ENCODE measurements at regions not wholly inside any gene's neighbourhood (a gene's known extent, or its start where the extent isn't known, plus 50 kb on each side); places are given as distances from the start of the nearest gene placed in this dataset.
"Not testable (repeated sequence)": the region's sequence is repeated elsewhere in the genome, so short reads cannot be mapped to it uniquely, and the experiment has no call there.

DNA sequence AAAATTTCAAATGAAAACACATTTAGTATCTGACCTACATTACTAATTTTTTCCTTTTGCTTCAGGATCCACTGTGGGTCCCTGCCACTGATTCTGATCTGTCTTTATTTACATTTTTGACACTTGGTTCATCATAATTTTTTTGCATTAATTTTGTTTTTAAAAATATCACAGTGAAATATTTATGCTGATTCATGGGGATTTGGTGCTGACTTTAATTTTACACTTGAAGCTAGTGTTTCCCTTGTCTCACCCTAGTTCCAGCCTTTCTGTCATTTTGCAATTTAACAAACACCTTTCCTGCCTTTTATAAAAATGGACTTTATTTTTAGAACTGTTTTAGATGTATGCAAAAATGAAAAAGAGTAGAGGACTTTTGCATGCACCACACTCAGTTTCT is 111.9 kb upstream of the MARCHF11 start:
- intact Hi-C loops (cut with micrococcal nuclease; ENCODE audit: unreplicated experiment): no loop called here
- peaks cover 5% of the 10 kb centered on the region for H3K9me3 Mint-ChIP-seq (ENCODE audit: low read depth, unreplicated experiment)
- no peak for TF ChIP-seq CTCF (IDR thresholded peaks at IDR 0.05; ENCODE audit: unreplicated experiment)
- CTCF ChIA-PET: no interaction called here
- H3K27ac Mint-ChIP-seq (ENCODE audit: unreplicated experiment): no peak overlapping the region
- no peak overlapping the region for H3K4me3 Mint-ChIP-seq (ENCODE audit: low read depth, unreplicated experiment)
- H3K36me3 Mint-ChIP-seq (ENCODE audit: insufficient read depth, unreplicated experiment): no peaks in the 10 kb centered on the region
- H3K27me3 Mint-ChIP-seq (ENCODE audit: unreplicated experiment): no peaks in the 10 kb centered on the region
- H3K4me1 Mint-ChIP-seq (ENCODE audit: low read depth, unreplicated experiment): no peaks in the 10 kb centered on the region
- no TSS peak for BruUV-seq (replicated peaks)
- DNase-seq: no peak

- BruUV-seq (replicated peaks): no TSS peak
- H3K4me3 Mint-ChIP-seq (ENCODE audit: low read depth, unreplicated experiment): no peak overlapping the region
- no peak for DNase-seq
- TF ChIP-seq CTCF (IDR thresholded peaks at IDR 0.05; ENCODE audit: unreplicated experiment): no peak
- H3K27me3 Mint-ChIP-seq (ENCODE audit: unreplicated experiment): no peaks in the 10 kb centered on the region
- H3K36me3 Mint-ChIP-seq (ENCODE audit: insufficient read depth, unreplicated experiment): no peaks in the 10 kb centered on the region
- no peak overlapping the region for H3K27ac Mint-ChIP-seq (ENCODE audit: unreplicated experiment)
- no peaks in the 10 kb centered on the region for H3K4me1 Mint-ChIP-seq (ENCODE audit: low read depth, unreplicated experiment)
- no peaks in the 10 kb centered on the region for H3K9me3 Mint-ChIP-seq (ENCODE audit: low read depth, unreplicated experiment)
- intact Hi-C loops (cut with micrococcal nuclease; ENCODE audit: unreplicated experiment): no loop called here
- CTCF ChIA-PET: no interaction called here
These were observed 104.2 kb upstream of the MARCHF11 start for GRCh38 chr5:16283791-16284190.

GRCh38 chr5:16276859-16277258 is 97.3 kb upstream of the MARCHF11 start:
- CTCF ChIA-PET; H3K36me3 Mint-ChIP-seq (ENCODE audit: insufficient read depth, unreplicated experiment); H3K9me3 Mint-ChIP-seq (ENCODE audit: low read depth, unreplicated experiment); H3K27ac Mint-ChIP-seq (ENCODE audit: unreplicated experiment); intact Hi-C loops (cut with micrococcal nuclease; ENCODE audit: unreplicated experiment); BruUV-seq (replicated peaks); H3K27me3 Mint-ChIP-seq (ENCODE audit: unreplicated experiment); H3K4me1 Mint-ChIP-seq (ENCODE audit: low read depth, unreplicated experiment); DNase-seq; H3K4me3 Mint-ChIP-seq (ENCODE audit: low read depth, unreplicated experiment): not testable (repeated sequence)

- DNase-seq: no peak
- no TSS peak for BruUV-seq (replicated peaks)
- no peaks in the 10 kb centered on the region for H3K4me1 Mint-ChIP-seq (ENCODE audit: low read depth, unreplicated experiment)
- no peaks in the 10 kb centered on the region for H3K36me3 Mint-ChIP-seq (ENCODE audit: insufficient read depth, unreplicated experiment)
- H3K9me3 Mint-ChIP-seq (ENCODE audit: low read depth, unreplicated experiment): peaks cover 2% of the 10 kb centered on the region
- H3K27me3 Mint-ChIP-seq (ENCODE audit: unreplicated experiment): no peaks in the 10 kb centered on the region
- TF ChIP-seq CTCF (IDR thresholded peaks at IDR 0.05; ENCODE audit: unreplicated experiment): no peak
- H3K27ac Mint-ChIP-seq (ENCODE audit: unreplicated experiment): no peak overlapping the region
- intact Hi-C loops (cut with micrococcal nuclease; ENCODE audit: unreplicated experiment): no loop called here
- CTCF ChIA-PET: no interaction called here
- no peak overlapping the region for H3K4me3 Mint-ChIP-seq (ENCODE audit: low read depth, unreplicated experiment)
These were observed 92.3 kb upstream of the MARCHF11 start for GRCh38 chr5:16271851-16272250.

GRCh38 chr5:16265141-16265540 is 85.5 kb upstream of the MARCHF11 start:
- intact Hi-C loops (cut with micrococcal nuclease; ENCODE audit: unreplicated experiment): no loop called here
- Mint-ChIP-seq H3K9me3 (ENCODE audit: low read depth, unreplicated experiment) (no peaks in the 10 kb centered on the region), H3K4me3 (ENCODE audit: low read depth, unreplicated experiment) (no peak overlapping the region), H3K4me1 (ENCODE audit: low read depth, unreplicated experiment) (no peaks in the 10 kb centered on the region), H3K36me3 (ENCODE audit: insufficient read depth, unreplicated experiment) (no peaks in the 10 kb centered on the region), H3K27ac (ENCODE audit: unreplicated experiment) (no peak overlapping the region), H3K27me3 (ENCODE audit: unreplicated experiment) (no peaks in the 10 kb centered on the region)
- TF ChIP-seq CTCF (IDR thresholded peaks at IDR 0.05; ENCODE audit: unreplicated experiment): no peak
- CTCF ChIA-PET: no interaction called here
- BruUV-seq (replicated peaks): no TSS peak
- no peak for DNase-seq

Measured in Calu3 (cell line).